NCI-H446 (cell line): ENCODE measurements at regions not wholly inside any gene's neighbourhood (a gene's known extent, or its start where the extent isn't known, plus 50 kb on each side); places are given as distances from the start of the nearest gene placed in this dataset.
"Not testable (repeated sequence)": the region's sequence is repeated elsewhere in the genome, so short reads cannot be mapped to it uniquely, and the experiment has no call there.

Source experiments
- DNase-seq, 2 experiments: peaks; one replicate each; lab custom pipeline; 2025; lab: John Stamatoyannopoulos, UW

DNA sequence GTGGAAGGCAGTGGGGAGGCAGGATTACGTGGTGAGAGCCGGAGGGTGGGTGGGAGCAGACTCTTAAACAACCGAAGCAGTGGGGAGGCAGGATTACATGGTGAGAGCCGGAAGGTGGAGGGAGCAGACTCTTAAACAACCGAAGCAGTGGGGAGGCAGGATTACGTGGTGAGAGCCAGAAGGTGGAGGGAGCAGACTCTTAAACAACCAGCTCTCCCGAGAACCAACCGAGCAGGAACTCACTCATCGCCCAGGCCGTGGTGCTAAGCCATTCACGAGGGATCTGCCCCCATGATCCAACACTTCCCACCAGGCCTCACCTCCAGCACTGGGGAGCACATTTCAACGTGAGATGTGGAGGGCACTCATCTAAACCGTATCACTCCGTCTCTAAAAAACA lies 87.7 kb downstream of the RTP5 start:
- no peak for DNase-seq

DNA sequence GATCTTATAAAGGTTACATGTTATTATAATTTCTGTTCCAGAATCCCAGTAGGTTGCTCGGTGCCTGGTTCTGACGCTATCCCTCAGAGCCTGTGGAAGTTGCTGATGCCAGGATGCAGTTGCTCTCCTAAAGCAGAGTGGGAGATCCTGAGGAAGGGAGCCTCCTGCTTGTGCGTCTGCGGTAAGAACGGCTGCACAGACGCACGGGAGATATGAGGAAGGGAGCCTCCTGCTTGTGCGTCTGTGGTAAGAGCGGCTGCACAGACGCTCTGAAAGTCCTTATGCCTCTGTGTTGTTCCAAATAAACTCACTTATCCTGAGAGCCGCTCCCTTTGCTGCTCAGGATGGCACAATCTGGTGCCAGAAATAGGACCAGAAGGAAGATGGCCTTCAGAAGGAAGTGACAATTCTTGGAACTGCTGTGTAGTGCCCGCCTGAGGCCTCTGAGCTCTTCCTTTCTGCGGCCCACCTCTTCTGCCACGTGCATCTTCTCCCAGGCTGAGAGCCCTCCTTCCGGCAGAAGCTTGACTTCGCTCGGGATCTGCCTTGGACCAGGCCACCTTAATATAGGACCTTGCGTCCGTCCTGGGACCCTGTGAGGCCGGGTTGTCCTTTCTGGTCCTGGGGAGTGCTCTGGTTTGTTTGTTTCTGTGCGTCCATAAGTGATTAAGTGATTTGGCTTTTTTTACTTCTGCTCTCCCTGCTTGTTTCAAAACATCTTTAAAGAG lies 89.5 kb downstream of the RTP5 start:
- no peak for DNase-seq

DNA sequence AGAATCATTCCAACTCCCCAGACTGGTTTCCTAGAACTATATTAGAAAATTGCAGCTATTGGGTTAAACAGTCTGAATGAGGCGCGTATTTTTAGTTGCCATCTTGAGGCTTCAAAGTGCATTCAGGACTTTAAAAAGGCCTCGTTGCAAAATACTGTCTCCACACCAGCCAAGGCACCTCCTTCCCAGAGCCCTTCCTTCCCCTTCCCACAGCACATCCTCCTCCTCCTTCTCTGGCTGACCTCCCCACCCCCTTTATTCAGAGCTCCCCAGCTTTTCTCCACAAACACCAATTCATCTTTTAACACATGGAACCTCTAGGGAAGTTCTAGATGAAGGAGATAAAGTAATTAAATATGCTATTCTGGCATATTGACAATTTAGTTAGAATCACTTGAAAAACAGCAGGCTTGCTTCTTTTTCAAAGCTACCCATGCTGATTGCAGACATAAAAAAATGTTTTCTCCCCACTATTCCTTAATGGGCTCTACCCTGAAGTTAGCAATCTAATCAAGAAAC lies 90.3 kb downstream of the RTP5 start:
- no peak for DNase-seq

DNA sequence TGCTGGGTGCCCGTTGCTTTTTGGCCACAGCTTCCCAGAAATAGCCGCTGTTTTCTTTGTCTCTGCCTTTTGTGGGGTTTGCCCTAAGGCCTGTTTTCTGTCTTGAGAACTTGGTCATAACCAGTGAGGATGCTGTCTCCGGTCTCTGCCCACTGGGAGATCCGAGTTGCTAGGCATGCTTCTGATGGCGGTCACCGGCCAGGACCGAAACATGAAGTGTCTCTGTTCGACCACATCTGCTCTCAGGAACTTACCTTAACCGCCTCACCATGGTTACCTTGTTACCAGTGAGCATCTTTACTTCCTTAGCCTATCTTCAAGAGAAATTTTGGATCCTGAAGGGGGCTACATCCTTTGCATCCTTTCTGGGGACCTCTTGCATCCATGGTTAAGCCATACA lies 91.9 kb downstream of the RTP5 start:
- DNase-seq, result no peak

DNA sequence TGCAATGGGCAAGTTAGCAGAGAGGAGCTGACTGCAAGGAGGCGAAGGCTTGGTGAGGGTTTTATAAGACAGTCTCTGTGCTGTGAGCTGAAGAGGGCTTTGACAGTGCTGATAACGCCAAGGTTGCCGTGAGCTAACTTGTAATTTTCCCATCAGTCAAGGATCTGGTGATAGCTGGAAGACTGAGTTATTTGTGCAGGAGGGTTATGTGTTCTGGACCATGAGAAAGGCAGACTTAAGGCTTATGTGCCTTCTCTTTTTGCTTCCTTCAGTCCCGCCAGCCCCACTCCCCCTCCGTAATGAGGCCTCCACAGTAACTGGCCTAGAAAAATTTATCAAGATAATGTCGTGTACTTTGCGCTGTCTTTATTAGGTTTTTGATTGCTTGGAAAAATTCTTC lies 94.6 kb downstream of the RTP5 start:
- no peak for DNase-seq

DNA sequence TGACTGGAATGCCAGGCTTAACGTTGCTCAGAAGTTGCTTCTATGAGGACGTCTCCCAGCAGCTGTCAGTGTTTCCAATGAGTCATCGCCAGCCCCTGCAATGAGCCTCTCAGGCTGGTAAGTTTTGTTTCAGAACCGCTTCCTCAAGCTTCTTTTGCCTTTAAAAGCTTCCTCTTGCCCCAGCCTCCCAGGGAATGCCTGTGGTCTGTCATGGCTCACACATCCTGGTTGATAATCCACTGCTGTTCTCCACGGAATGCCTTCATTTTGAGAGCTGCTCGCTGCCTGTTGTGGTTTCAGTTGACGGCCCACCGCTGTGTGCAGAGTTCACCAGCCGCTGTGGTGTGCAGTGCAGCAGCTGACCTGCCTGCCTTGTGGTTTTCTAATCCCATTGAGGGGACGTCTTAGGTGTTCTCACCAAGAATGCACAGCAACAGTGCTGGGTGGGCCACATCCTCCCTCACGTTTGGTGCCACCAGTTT lies 96.4 kb downstream of the RTP5 start:
- no peak for DNase-seq

DNA sequence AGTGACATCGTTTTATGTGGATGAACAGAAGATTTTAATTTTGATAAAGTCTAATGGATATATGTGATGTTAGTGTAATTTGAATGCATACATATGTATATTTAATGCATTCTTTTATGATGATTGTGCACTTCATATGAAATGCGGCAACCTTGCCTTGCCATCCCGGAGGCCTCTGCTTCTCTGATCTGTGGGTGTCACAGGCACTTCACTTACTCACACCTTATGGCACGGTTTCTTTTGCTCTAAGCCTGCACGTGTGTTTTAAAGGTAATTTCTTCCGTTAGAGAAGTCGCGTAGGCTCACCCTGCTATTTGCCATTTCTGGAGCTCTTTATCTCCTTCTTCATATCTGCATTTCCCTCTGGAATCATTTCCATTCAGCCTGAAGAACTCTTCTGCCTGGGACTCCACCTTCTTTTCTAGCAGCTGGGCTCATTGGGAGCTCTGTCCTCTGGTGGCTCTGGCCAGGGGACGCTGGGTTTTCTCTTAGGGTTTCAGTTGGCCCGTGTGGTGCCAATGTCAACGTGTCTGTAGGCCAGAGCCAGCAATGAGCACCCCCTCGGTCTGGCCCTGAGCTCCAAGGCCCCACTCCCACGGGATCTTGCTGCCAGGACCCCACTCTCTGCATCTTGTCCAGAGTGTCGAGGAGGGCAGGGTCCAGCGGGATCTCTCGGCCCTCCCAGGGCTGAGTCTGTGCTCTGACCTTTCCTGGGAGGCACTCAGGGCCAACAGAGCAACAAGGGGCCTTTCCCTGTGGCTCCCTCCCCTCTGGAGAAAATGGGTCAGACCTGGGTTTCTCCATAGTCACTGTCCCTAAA lies 97.3 kb downstream of the RTP5 start:
- no peak for DNase-seq

DNA sequence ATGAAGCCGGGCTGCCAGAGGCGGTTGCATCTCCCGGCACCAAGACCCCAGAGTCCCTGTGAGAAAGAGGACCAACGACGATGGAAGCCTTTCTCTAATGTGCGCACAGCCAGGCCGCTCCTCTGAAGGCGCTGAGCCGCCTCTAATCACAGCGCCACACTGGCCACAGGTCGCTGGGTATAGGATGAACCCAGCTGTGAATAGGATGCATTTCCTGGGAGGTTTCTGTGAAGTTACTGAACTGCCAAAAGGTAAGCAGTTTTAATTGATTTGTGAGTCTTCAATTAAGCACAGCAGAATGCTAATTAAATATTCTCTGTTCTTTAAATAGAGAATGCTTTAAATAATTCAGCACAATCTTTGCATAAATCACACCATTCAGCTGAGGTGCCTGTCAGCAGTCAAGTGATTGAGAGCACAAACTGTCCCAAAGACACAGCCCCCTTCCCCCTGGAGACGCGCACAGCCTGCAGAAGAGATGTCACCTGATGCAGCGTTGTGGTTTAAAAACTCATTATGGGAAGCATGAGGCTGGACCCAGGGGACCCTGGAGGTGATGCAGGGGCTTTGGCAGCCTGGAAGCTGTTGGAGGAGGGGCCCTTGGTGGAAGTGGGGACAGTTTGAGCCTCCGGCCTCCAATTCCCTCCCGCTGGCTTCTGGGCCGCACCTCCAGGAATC lies 98.1 kb downstream of the RTP5 start:
- DNase-seq, result no peak

DNA sequence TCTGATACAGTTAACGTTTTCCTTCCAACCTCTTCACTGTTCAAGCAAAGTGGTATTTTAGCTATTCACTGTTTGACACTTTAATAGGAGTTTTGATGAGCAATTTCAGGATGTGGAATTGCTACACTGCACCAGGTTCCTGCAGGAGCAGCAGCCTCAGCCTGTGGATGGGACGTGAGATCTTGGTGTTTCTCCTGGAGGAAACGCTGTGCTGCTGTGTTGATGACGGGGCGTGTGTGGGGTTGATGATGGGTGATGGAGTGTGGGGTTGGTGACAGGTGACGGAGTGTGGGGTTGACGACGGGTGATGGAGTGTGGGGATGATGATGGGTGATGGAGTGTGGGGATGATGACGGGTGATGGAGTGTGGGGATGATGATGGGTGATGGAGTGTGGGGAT lies 98.9 kb downstream of the RTP5 start:
- no peak for DNase-seq

DNA sequence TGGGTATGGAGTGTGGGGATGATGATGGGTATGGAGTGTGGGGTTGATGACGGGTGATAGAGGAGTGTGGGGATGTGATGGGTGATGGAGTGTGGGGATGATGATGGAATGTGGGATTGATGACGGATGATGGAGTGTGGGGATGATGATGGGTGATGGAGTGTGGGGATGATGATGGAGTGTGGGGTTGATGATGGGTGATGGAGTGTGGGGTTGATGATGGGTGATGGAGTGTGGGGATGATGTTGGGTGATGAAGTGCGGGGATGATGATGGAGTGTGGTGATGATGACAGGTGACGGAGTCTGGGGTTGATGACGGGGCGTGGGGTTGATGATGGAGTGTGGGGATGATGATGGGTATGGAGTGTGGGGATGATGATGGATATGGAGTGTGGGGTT lies 99.7 kb downstream of the RTP5 start:
- DNase-seq, result not testable (repeated sequence)

DNA sequence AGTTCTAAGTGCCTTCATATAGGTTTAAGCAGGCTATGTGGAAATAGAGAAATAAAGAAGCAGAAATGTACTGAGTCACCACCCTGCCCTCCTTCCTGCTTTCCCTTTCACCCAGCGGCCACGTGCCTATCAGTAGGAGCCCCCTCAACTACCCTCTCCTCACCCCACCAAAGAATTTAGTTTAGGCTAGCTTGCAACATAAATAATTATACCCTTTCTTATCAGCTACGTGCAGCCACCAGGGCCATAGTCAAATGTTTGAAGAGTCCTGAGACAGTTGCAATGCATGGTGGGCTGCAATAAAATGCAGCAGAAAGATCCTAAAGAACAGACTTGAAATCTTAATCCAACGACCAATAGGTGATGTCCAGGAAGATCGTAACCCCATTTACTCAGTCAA lies 101.2 kb downstream of the RTP5 start:
- DNase-seq, result no peak

DNA sequence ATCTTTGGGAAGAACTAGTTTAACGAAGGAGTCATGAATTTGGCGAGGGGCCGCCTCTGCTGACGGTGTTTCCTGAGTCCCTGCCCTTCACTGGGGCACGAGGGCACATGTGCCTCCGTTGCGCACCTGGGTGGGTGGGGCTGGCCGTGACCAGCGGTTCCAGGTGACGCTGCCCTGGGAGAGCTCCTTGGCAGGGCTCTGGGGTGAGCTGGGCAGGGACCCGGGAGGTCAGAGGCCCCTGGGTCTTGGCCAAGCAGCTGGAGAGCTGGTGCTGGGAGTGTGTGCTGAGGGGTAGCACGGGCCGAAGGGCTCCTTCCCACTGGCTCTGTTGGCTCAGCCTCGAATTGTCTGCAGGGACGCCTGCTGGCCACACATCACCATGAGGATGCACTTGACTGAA lies 104.6 kb downstream of the RTP5 start:
- DNase-seq, result no peak

DNA sequence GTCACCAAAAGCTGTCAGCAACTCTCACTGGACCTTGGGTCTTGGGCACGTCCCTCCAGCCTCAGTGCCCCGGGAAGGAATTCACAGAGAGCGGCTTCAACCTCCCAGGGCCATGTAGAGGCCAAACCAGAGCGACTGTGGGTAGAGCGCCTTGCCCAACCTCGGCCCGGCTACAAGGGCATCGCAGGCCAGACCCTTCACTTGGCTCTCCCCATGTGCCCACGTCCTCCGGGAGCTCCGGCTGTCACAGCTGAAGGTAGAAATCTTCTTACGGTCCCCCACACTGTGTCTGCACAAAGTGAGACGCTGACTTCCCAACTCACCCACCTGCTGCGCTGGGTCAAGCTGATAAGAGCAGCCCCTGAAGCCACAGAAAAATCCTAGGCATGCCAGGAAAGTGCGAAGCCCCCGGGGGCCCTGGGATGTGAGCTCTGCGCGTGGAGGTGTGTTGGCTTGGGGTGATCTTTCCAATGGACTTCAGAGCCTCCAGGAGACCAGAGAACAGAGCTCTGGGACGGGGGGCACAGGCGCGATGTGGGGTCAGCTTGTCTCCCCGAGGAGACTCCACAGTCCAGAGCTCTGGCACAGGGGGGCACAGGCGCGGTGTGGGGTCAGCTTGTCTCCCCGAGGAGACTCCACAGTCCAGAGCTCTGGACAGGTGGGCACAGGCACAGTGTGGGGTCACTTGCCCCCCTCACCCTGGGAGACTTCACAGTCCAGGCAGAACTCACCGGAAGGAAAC lies 105.5 kb downstream of the RTP5 start:
- no peak for DNase-seq

DNA sequence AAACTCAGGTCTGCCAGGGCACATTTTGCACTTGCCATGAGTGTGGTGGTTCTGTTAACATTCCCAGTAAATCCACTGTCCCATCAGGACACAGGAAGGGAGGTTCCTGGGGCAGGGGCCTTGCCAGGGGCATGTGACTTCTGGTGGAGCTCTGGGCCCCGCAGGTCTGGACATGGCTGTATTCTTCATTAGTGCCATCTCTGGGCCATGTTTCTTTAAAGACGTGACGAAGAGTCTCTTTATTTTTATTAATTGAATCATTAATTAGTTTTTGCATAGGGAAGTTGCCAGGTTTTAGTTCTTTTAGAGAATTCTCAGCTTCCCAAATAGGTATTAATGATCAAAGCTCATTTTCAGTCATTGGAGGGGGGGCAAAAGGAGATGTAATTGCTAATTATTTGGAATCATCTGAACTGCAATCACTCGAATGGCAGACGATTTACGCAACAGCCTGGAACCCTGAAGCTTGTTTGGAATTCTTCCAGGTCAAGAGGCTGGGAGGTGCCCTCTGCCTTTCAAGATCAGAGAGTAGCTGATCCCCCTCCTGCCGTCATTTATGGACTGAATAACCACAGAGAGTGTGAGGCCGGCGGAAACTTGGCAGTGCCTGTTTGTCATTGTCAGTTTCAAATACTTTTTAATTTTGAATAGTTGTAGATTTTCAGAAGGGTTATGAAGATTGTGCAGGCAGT lies 106.2 kb downstream of the RTP5 start:
- DNase-seq, result no peak

DNA sequence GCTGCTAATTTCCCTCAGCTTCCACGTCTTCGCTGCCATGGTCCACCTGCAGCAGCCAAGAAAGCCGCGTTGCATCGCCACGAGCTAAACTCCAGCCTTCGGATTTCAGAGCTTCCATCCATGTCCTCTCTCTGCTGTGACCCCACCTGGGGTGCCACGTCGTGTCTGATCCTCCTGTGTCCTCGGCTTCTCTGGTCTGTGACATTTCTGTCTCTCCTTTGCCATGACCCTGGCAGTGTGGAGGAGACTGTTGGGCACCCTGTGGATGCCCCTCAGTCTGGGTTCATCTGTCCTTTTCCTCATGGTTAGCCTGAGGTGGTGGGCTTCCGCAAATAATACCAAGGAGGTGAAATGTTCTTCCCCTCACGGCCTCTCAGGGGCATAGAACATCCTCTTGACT lies 106.8 kb downstream of the RTP5 start:
- no peak for DNase-seq

DNA sequence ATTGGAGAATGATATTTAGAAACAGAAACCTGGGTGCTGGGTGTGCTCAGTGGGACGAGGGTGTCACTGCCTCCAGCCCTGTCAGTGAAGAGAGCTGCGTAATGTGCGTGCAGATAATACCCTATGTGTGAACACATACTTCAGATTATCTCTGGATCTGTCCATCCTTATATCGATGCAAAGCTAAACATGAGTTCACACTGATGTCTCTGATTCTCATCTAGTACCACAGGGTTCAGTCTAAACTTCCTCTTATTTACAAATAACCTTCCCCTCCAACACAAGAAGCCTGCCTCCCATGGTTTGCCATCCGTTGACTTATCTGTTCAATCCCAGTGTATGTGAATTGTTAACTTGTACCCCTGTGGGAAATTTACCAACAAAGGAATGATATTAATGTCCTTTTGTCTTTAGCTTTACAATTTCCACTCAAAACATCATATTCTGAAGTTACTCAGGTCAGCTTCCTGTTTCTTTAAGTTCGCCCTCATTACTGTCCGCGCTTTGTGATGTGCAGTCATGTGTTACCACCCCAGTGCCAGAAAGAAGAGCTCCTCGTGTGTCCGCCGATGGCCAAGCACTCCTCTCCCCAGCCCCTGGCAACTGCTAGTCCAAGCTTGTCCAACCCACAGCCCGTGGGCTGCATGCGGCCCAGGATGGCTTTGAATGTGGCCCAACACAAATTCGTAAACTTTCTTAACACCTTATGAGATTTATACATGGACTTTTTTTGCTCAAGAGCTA lies 108.2 kb downstream of the RTP5 start:
- DNase-seq, result no peak

DNA sequence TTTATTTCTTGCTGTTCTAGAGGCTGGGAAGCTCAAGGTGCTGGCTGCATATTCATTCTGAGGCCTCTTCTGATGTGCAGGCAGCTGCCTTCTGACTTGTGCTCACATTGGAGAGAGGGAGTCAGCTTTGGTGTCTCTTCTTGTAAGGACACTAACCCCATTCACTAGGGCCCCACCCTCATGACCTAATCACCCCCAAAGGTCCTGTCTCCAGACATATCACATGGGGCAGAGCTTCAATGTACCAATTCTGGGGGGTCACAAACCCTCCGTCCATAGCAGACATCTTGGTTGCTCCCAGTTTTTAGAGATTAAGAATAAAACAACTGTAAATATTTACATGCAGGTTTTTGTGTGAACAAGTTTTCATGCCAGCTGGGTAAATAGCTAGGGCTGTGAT lies 109.1 kb downstream of the RTP5 start:
- no peak for DNase-seq

DNA sequence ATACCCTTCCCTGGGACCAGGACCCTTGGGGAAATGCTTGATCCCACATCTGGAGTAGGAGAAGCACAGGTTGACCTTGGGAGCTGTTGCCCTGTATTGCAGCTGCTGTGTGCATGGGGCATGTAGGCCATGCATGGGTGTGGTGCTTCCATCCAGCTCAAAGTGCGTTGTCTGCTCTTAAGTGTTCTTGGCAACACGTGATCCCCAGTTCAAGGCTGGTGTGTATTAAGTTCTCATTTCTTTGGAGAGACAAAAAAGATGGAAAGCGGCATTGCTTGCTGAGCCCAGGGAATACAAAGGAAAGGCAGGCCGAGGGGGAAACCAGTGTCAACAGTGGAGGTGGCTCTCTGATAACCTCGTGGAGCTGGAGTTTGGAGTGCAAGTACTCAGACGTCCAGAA lies 110.7 kb downstream of the RTP5 start:
- DNase-seq, result no peak

DNA sequence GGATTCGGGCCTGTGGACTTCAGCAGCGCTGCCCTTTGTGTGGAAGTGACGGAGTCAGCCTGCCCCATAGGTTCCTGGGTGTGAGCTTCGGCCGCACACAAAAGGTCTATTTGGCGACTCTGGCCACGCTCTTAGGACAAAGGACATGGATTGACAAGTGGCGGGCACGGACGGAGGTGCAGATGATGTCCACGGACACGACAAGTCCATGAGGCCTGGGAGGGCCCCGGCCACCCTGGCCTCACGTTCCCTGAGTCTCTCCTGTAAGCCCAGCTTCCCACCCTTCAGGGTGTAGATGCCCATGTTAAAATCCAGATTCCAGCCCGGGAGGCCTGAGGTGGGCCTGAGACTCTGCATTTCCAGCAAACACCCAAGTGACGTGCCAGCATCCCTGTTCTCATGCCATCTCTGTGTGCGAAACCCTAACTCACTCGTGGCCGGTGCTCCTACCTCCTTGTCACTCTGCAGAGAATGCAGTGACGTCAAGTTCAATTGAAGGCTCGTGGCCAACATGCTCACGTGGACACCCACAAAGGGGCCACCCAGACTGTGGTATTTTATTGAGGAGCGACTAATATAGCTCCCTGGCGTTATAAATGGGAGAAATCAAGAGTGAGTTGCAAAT lies 111.7 kb downstream of the RTP5 start:
- DNase-seq, result no peak
